ENCODE measurements at regions not wholly inside any gene's neighbourhood (a gene's known extent, or its start where the extent isn't known, plus 50 kb on each side); places are given as distances from the start of the nearest gene placed in this dataset.

GRCh38 chr9:82865524-82865923, 197.4 kb downstream of the RASEF start:
- POLR2A ChIA-PET, result no interaction called here
- RAD21 ChIA-PET (ENCODE audit: low non-redundant PET in 1 of 2, low total read pairs in 2 of 2, uncharacterized antibody in 2 of 2, unreplicated experiment in 2 of 2), result no interaction called here
- no TSS peak for BruUV-seq (replicated peaks)
- Histone ChIP-seq H3K27me3 (ENCODE audit: insufficient read depth, low read length) (no peaks in the 10 kb centered on the region), H3K9ac (ENCODE audit: low read length) (no peak overlapping the region), H3K4me1 (ENCODE audit: control insufficient read depth in 1 of 2, insufficient read depth in 2 of 2, low read length in 2 of 2) (no peaks in the 10 kb centered on the region), H2AFZ (ENCODE audit: low read depth, low read length, poor library complexity, severe bottlenecking) (no peak overlapping the region), H3K36me3 (ENCODE audit: control insufficient read depth in 1 of 2, insufficient read depth in 2 of 2, low read length in 2 of 2) (no peaks in the 10 kb centered on the region), H3K79me2 (ENCODE audit: insufficient read depth, low read length) (no peaks in the 10 kb centered on the region), H3K9me2 (ENCODE audit: insufficient read depth) (no peaks in the 10 kb centered on the region), H4K20me1 (ENCODE audit: insufficient read depth) (no peaks in the 10 kb centered on the region), H3K27ac (ENCODE audit: low read depth, low read length) (no peak overlapping the region), H3K4me3 (replicated peaks in 1 of 2; ENCODE audit: low read depth in 1 of 2, low read length in 2 of 2) (no peak overlapping the region), H3K4me2 (ENCODE audit: low read length) (no peak overlapping the region), H3K9me3 (ENCODE audit: control insufficient read depth in 1 of 2, insufficient read depth in 1 of 2, low read depth in 1 of 2, low read length in 2 of 2) (no peaks in the 10 kb centered on the region)
- CTCF ChIA-PET, result no interaction called here
- TF ChIP-seq, protein P1, sequence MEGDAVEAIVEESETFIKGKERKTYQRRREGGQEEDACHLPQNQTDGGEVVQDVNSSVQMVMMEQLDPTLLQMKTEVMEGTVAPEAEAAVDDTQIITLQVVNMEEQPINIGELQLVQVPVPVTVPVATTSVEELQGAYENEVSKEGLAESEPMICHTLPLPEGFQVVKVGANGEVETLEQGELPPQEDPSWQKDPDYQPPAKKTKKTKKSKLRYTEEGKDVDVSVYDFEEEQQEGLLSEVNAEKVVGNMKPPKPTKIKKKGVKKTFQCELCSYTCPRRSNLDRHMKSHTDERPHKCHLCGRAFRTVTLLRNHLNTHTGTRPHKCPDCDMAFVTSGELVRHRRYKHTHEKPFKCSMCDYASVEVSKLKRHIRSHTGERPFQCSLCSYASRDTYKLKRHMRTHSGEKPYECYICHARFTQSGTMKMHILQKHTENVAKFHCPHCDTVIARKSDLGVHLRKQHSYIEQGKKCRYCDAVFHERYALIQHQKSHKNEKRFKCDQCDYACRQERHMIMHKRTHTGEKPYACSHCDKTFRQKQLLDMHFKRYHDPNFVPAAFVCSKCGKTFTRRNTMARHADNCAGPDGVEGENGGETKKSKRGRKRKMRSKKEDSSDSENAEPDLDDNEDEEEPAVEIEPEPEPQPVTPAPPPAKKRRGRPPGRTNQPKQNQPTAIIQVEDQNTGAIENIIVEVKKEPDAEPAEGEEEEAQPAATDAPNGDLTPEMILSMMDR (IDR thresholded peaks at IDR 0.05 in 2 of 3, conservative IDR thresholded peaks at IDR 0.05 in 1 of 3; ENCODE audit: borderline replicate concordance in 1 of 3, insufficient read depth in 1 of 3, low read depth in 2 of 3, low read length in 2 of 3), result no peak
- DNase-seq (ENCODE audit: low read depth, low spot score) (no peak), ATAC-seq (no peak)
- intact Hi-C loops (cut with micrococcal nuclease), result no loop called here

DNA sequence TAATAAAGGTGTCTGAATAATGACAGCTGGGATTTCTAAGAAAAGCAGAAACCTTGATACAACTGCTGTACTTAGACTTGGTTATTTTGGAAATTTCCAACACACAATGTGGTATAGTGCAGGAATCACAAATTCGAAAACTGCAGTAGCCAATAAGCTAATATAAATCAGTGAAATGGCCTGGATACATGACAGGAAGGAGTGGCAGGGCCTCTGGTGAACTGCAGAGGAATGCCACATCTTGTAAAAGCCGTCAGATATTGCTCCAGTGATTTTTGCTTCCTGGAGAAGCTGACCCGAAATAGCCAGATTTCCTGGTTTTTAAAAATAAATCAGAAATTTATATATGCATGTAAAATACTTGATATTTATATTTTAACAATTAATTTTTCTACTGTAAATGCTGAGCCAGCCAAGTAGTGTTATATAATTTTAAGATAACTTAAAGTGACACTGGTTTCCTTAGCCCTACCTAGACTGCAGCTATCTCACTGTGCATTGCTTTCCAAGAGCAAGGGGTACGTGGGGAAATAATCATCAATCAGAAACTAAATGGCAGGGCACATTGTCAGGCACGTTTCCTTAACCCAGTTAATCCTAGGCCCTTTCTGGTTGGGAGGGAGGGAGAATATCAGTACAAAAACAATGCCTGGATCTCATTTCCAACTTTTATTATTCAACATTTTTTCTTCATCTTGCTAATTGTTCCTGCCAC, 182.4 kb downstream of the RASEF start:
- Histone ChIP-seq H3K9me3 (ENCODE audit: control insufficient read depth in 1 of 2, insufficient read depth in 1 of 2, low read depth in 1 of 2, low read length in 2 of 2) (no peaks in the 10 kb centered on the region; a peak in 1 of 4 replicates), H3K4me2 (ENCODE audit: low read length) (no peak overlapping the region), H3K79me2 (ENCODE audit: insufficient read depth, low read length) (no peaks in the 10 kb centered on the region), H3K27ac (ENCODE audit: low read depth, low read length) (no peak overlapping the region), H3K4me1 (ENCODE audit: control insufficient read depth in 1 of 2, insufficient read depth in 2 of 2, low read length in 2 of 2) (no peaks in the 10 kb centered on the region), H3K9ac (ENCODE audit: low read length) (no peak overlapping the region), H3K27me3 (ENCODE audit: insufficient read depth, low read length) (no peaks in the 10 kb centered on the region), H4K20me1 (ENCODE audit: insufficient read depth) (no peaks in the 10 kb centered on the region), H3K4me3 (replicated peaks in 1 of 2; ENCODE audit: low read depth in 1 of 2, low read length in 2 of 2) (no peak overlapping the region), H3K36me3 (ENCODE audit: control insufficient read depth in 1 of 2, insufficient read depth in 2 of 2, low read length in 2 of 2) (no peaks in the 10 kb centered on the region), H2AFZ (ENCODE audit: low read depth, low read length, poor library complexity, severe bottlenecking) (no peak overlapping the region), H3K9me2 (ENCODE audit: insufficient read depth) (no peaks in the 10 kb centered on the region)
- intact Hi-C loops (cut with micrococcal nuclease), result no loop called here
- CTCF ChIA-PET, result no interaction called here
- POLR2A ChIA-PET, result no interaction called here
- BruUV-seq (replicated peaks), result no TSS peak
- no peak for DNase-seq (ENCODE audit: low read depth, low spot score)
- no peak for ATAC-seq
- RAD21 ChIA-PET (ENCODE audit: low non-redundant PET in 1 of 2, low total read pairs in 2 of 2, uncharacterized antibody in 2 of 2, unreplicated experiment in 2 of 2), result no interaction called here
- TF ChIP-seq YY1 (IDR thresholded peaks at IDR 0.05; ENCODE audit: extremely low read depth, insufficient replicate concordance, low read depth, low read length) (no peak), EZH2 (IDR thresholded peaks at IDR 0.05) (no peak), CEBPB (IDR thresholded peaks at IDR 0.05; ENCODE audit: low read depth) (no peak), REST (IDR thresholded peaks at IDR 0.05; ENCODE audit: low read depth) (no peak), SRF (IDR thresholded peaks at IDR 0.05; ENCODE audit: low read depth) (no peak), EZH2phosphoT487 (IDR thresholded peaks at IDR 0.05; ENCODE audit: borderline replicate concordance) (no peak), ZBTB33 (IDR thresholded peaks at IDR 0.05; ENCODE audit: extremely low read depth, insufficient replicate concordance, low read length) (no peak), FOSL1 (IDR thresholded peaks at IDR 0.05; ENCODE audit: low read depth) (no peak)
- TF ChIP-seq, protein P2, sequence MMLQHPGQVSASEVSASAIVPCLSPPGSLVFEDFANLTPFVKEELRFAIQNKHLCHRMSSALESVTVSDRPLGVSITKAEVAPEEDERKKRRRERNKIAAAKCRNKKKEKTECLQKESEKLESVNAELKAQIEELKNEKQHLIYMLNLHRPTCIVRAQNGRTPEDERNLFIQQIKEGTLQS (IDR thresholded peaks at IDR 0.05), result no peak
